ENCODE measurements at regions not wholly inside any gene's neighbourhood (a gene's known extent, or its start where the extent isn't known, plus 50 kb on each side); places are given as distances from the start of the nearest gene placed in this dataset.

DNA sequence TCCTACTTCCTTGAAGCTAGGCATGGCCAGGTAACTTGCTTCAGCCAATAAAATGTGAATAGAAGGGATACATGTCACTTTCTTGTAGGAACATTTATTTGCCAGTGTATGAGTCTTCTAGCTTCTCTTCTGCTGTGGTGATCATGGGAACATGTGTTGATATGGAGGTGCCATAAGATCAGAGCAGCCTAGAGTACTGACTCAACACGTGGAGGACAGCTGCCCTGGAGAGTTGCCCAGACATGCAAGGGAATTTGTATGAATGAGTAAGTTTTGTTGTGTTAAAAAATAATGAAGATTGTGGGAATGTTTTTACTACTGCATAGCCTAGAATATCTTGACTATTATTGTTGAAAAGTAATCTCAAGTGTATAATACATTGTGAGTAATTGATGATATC lies 502.3 kb downstream of the NUF2 start:
- no peak overlapping the region for H3K4me3 ChIP-seq (ENCODE audit: low read length in 2 of 2)
- ATAC-seq (ENCODE audit: low FRiP score) (no peak), DNase-seq (peak in 1 of 2 donors; percentile 46)
- H3K4me1 ChIP-seq (ENCODE audit: control insufficient read depth in 1 of 2, insufficient read depth in 2 of 2, low read length in 2 of 2) = no peaks in the 10 kb centered on the region
- intact Hi-C loops (cut with DNase I) = no loop called here
- peaks cover 4% of the 10 kb centered on the region for H3K9me3 ChIP-seq (ENCODE audit: control insufficient read depth, low read length)
- H3K27ac ChIP-seq (ENCODE audit: low read depth in 1 of 2, low read length in 2 of 2) = no peak overlapping the region
- WGBS, 2 donors = 6% methylated on average over 1 of the region's 1 CpG
- no peaks in the 10 kb centered on the region for H3K36me3 ChIP-seq (ENCODE audit: control insufficient read depth in 1 of 2, insufficient read depth in 2 of 2, low read length in 1 of 2)
- H3K27me3 ChIP-seq (ENCODE audit: control insufficient read depth in 1 of 2, insufficient read depth in 2 of 2, low read length in 1 of 2) = no peaks in the 10 kb centered on the region

DNA sequence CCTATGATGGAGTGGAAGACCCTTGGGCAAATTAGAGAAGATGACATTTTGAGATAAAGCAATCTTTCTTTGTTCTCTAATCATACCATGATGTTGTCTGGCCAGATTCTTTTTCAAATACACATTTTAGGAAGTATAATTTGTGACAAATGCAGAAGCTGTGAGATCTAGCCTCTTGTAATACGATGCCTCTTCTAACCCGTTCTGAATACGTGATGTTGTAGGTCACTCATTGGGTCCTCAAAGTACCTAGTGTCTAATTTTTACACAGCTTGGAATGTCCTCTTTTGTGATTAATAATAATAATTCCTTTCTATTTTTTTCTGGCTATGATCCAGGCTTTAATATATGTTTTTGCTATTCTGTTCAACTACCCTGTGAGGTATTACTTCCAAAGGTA lies 502.7 kb downstream of the NUF2 start:
- Histone ChIP-seq H3K9me3 (ENCODE audit: control insufficient read depth, low read length) (peaks cover 4% of the 10 kb centered on the region), H3K27me3 (ENCODE audit: control insufficient read depth in 1 of 2, insufficient read depth in 2 of 2, low read length in 1 of 2) (no peaks in the 10 kb centered on the region), H3K4me1 (ENCODE audit: control insufficient read depth in 1 of 2, insufficient read depth in 2 of 2, low read length in 2 of 2) (no peaks in the 10 kb centered on the region), H3K4me3 (ENCODE audit: low read length in 2 of 2) (no peak overlapping the region), H3K36me3 (ENCODE audit: control insufficient read depth in 1 of 2, insufficient read depth in 2 of 2, low read length in 1 of 2) (no peaks in the 10 kb centered on the region), H3K27ac (ENCODE audit: low read depth in 1 of 2, low read length in 2 of 2) (no peak overlapping the region)
- no peak for DNase-seq
- intact Hi-C loops (cut with DNase I) = no loop called here
- no peak for ATAC-seq (ENCODE audit: low FRiP score)
- WGBS, 2 donors = 25 to 58% methylated on average over 3 of the region's 3 CpGs

DNA sequence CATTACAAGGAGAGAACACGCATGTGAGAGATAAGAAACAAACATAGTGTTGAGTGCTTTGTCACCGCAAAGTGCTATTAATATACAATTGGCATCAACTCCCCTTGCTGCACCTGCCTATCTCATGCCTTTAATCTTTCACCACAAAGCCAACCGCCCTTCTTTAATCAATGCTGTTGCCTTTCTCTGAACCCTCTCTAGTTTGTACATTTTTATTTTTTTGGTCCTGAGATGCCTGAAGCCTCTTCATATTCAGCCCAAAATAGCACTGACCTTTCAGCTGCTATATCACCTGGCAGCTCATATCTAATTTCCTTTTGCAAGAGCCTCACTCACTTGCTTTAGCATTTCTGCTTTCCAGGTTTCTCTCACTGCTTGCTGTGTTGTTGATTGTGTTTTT lies 504.7 kb downstream of the NUF2 start:
- no peak for ATAC-seq (ENCODE audit: low FRiP score)
- H3K4me1 ChIP-seq (ENCODE audit: control insufficient read depth in 1 of 2, insufficient read depth in 2 of 2, low read length in 2 of 2) = no peaks in the 10 kb centered on the region
- no peaks in the 10 kb centered on the region for H3K36me3 ChIP-seq (ENCODE audit: control insufficient read depth in 1 of 2, insufficient read depth in 2 of 2, low read length in 1 of 2)
- intact Hi-C loops (cut with DNase I) = no loop called here
- H3K4me3 ChIP-seq (ENCODE audit: low read length in 2 of 2) = no peak overlapping the region
- no peak overlapping the region for H3K27ac ChIP-seq (ENCODE audit: low read depth in 1 of 2, low read length in 2 of 2)
- no peaks in the 10 kb centered on the region for H3K27me3 ChIP-seq (ENCODE audit: control insufficient read depth in 1 of 2, insufficient read depth in 2 of 2, low read length in 1 of 2)
- WGBS, 2 donors = 85 to 93% methylated on average over 3 of the region's 3 CpGs
- no peak for DNase-seq
- peaks cover 4% of the 10 kb centered on the region for H3K9me3 ChIP-seq (ENCODE audit: control insufficient read depth, low read length)

DNA sequence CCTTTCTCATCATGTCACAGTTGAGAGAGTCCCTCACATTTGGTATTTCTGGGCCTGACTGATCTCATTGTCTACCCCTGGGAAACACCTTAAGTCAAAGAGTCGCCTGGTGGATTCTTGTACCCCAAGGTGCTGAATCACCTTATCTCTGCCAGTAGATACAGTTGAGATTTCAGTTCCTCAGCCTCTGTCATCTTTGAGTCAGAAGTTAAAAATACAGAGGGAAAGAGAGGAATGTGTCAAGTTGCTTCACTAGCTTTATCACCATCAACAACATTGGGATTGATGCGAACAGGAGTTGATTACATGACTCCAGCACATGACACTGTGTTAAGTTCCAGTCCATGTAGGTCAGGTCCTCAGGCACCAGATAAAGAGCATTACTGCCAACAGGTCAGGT lies 513.0 kb downstream of the NUF2 start:
- intact Hi-C loops (cut with DNase I) = no loop called here
- Histone ChIP-seq H3K36me3 (ENCODE audit: control insufficient read depth in 1 of 2, insufficient read depth in 2 of 2, low read length in 1 of 2) (no peaks in the 10 kb centered on the region), H3K27me3 (ENCODE audit: control insufficient read depth in 1 of 2, insufficient read depth in 2 of 2, low read length in 1 of 2) (no peaks in the 10 kb centered on the region), H3K4me3 (ENCODE audit: low read length in 2 of 2) (no peak overlapping the region), H3K27ac (ENCODE audit: low read depth in 1 of 2, low read length in 2 of 2) (no peak overlapping the region), H3K9me3 (ENCODE audit: control insufficient read depth, low read length) (no peaks in the 10 kb centered on the region), H3K4me1 (ENCODE audit: control insufficient read depth in 1 of 2, insufficient read depth in 2 of 2, low read length in 2 of 2) (no peaks in the 10 kb centered on the region)
- DNase-seq = no peak
- ATAC-seq (ENCODE audit: low FRiP score) = no peak
- WGBS, 2 donors = 91% methylated on average over 2 of the region's 2 CpGs

DNA sequence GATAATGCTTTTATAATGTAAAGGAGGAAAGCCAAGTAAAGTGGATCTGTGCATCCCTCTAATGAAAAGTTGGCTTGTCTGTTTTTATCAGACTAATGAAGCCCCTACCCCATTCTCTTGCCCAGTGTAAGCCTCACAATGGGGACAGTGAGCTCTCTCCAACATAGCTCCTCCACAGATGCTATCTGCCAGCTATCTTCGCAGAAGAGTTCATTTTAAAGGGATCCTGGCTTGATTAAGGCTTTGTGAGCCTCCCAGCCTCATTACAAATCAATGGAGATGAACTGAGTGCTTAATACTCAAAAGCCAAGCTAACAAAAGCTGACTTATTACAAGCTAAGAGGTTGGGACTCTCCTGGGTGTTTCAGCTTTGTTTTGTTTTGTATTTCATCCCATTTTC lies 514.7 kb downstream of the NUF2 start:
- Histone ChIP-seq H3K4me1 (ENCODE audit: control insufficient read depth in 1 of 2, insufficient read depth in 2 of 2, low read length in 2 of 2) (no peaks in the 10 kb centered on the region), H3K27ac (ENCODE audit: low read depth in 1 of 2, low read length in 2 of 2) (no peak overlapping the region), H3K36me3 (ENCODE audit: control insufficient read depth in 1 of 2, insufficient read depth in 2 of 2, low read length in 1 of 2) (no peaks in the 10 kb centered on the region), H3K27me3 (ENCODE audit: control insufficient read depth in 1 of 2, insufficient read depth in 2 of 2, low read length in 1 of 2) (no peaks in the 10 kb centered on the region), H3K9me3 (ENCODE audit: control insufficient read depth, low read length) (no peaks in the 10 kb centered on the region), H3K4me3 (ENCODE audit: low read length in 2 of 2) (no peak overlapping the region)
- DNase-seq = no peak
- intact Hi-C loops (cut with DNase I) = no loop called here
- ATAC-seq (ENCODE audit: low FRiP score) = no peak
- 68 to 85% methylated on average over 1 of the region's 1 CpG for WGBS, 2 donors

DNA sequence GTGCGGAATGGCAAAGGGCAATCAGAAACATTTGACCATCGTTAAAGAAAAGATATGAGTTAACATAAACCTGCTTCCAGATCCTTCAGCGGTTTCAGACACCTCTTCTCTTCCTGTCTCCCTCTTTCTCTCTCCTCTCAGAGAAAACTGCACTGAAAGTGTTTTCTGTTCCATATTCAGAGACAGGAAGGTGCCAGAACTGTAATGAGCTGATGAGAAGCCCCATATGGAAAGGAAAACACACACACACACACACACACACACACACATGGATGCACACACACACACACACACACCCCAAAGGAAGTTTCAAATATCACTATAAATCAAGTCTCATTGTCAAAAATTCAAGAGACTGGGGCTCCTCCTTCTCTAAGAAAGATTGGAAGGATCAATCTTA lies 515.5 kb downstream of the NUF2 start:
- no peaks in the 10 kb centered on the region for H3K4me1 ChIP-seq (ENCODE audit: control insufficient read depth in 1 of 2, insufficient read depth in 2 of 2, low read length in 2 of 2)
- no peaks in the 10 kb centered on the region for H3K27me3 ChIP-seq (ENCODE audit: control insufficient read depth in 1 of 2, insufficient read depth in 2 of 2, low read length in 1 of 2)
- ATAC-seq (ENCODE audit: low FRiP score) (no peak), DNase-seq (no peak)
- WGBS, 2 donors = 73 to 75% methylated on average over 3 of the region's 3 CpGs
- no peaks in the 10 kb centered on the region for H3K36me3 ChIP-seq (ENCODE audit: control insufficient read depth in 1 of 2, insufficient read depth in 2 of 2, low read length in 1 of 2)
- intact Hi-C loops (cut with DNase I) = no loop called here
- H3K9me3 ChIP-seq (ENCODE audit: control insufficient read depth, low read length) = no peaks in the 10 kb centered on the region
- no peak overlapping the region for H3K4me3 ChIP-seq (ENCODE audit: low read length in 2 of 2)
- H3K27ac ChIP-seq (ENCODE audit: low read depth in 1 of 2, low read length in 2 of 2) = no peak overlapping the region

DNA sequence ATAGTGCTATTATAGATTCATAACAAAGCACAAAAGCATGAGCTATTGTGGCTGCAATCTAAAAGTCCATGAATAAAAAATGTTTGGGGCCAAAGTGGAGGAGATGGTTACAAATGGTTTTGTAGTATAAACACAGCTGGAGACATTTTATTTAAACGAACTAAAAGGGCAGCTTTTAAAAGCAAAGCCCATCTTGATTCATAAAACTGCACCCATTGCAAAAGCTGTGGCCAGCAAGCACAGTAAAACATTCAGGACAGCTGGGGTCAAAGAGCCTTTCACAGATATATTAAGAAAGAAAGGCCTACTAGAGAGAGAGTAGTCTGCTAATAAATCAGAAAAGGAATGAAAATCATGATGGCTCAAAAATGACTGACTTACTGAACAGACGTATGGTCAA lies 520.8 kb downstream of the NUF2 start:
- Histone ChIP-seq H3K36me3 (ENCODE audit: control insufficient read depth in 1 of 2, insufficient read depth in 2 of 2, low read length in 1 of 2) (no peaks in the 10 kb centered on the region), H3K4me3 (ENCODE audit: low read length in 2 of 2) (no peak overlapping the region), H3K27me3 (ENCODE audit: control insufficient read depth in 1 of 2, insufficient read depth in 2 of 2, low read length in 1 of 2) (no peaks in the 10 kb centered on the region), H3K4me1 (ENCODE audit: control insufficient read depth in 1 of 2, insufficient read depth in 2 of 2, low read length in 2 of 2) (no peaks in the 10 kb centered on the region), H3K9me3 (ENCODE audit: control insufficient read depth, low read length) (no peaks in the 10 kb centered on the region), H3K27ac (ENCODE audit: low read depth in 1 of 2, low read length in 2 of 2) (no peak overlapping the region)
- 37 to 50% methylated on average over 2 of the region's 2 CpGs for WGBS, 2 donors
- intact Hi-C loops (cut with DNase I) = no loop called here
- ATAC-seq (ENCODE audit: low FRiP score) = no peak
- DNase-seq = no peak

DNA sequence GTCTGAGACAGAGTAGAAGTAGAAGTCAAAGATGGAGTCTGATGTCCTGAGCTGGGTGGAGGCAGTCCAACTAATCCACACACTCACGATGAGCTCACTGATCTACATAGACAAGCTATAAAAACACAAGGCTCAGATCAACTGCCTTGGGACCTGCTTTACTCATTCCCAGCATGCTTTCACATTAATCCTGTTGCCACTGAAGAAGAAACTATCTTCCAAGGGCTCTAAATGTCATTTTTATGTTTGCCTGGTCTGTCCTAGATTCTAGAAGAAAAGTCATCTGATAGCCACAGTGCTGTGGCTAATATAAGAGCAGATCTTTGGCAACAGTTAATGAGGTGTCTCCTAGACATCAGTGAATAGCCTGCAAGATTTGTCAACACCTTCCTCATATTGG lies 522.7 kb downstream of the NUF2 start:
- H3K4me1 ChIP-seq (ENCODE audit: control insufficient read depth in 1 of 2, insufficient read depth in 2 of 2, low read length in 2 of 2) = no peaks in the 10 kb centered on the region
- WGBS, 2 donors = 7 to 13% methylated on average over 1 of the region's 1 CpG
- ATAC-seq (ENCODE audit: low FRiP score) = no peak
- H3K36me3 ChIP-seq (ENCODE audit: control insufficient read depth in 1 of 2, insufficient read depth in 2 of 2, low read length in 1 of 2) = no peaks in the 10 kb centered on the region
- H3K27ac ChIP-seq (ENCODE audit: low read depth in 1 of 2, low read length in 2 of 2) = no peak overlapping the region
- intact Hi-C loops (cut with DNase I) = no loop called here
- H3K27me3 ChIP-seq (ENCODE audit: control insufficient read depth in 1 of 2, insufficient read depth in 2 of 2, low read length in 1 of 2) = no peaks in the 10 kb centered on the region
- no peak for DNase-seq
- no peaks in the 10 kb centered on the region for H3K9me3 ChIP-seq (ENCODE audit: control insufficient read depth, low read length)
- H3K4me3 ChIP-seq (ENCODE audit: low read length in 2 of 2) = no peak overlapping the region

DNA sequence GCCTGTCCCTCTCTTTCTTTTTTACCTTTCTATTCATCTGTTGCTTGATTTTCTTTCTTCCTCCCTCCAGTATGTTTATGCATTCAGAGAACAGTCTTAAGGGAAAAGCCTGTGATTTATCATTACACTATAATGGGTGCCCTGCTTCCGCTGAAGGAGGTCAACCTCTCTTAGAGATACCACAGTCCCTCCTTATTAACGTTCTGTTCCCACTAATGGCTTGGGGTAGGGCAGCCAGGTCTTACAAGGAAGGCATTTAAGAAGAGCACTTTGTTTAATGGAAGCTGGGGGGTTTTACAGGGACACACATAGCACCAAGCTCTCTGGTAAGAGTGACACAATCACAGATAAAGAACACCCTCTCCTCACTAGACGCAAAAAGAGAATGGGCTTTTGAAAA lies 523.5 kb downstream of the NUF2 start:
- H3K4me3 ChIP-seq (ENCODE audit: low read length in 2 of 2) = no peak overlapping the region
- 54 to 69% methylated on average over 3 of the region's 3 CpGs for WGBS, 2 donors
- no peaks in the 10 kb centered on the region for H3K36me3 ChIP-seq (ENCODE audit: control insufficient read depth in 1 of 2, insufficient read depth in 2 of 2, low read length in 1 of 2)
- ATAC-seq (ENCODE audit: low FRiP score) = no peak
- H3K4me1 ChIP-seq (ENCODE audit: control insufficient read depth in 1 of 2, insufficient read depth in 2 of 2, low read length in 2 of 2) = no peaks in the 10 kb centered on the region
- intact Hi-C loops (cut with DNase I) = no loop called here
- H3K27ac ChIP-seq (ENCODE audit: low read depth in 1 of 2, low read length in 2 of 2) = no peak overlapping the region
- H3K27me3 ChIP-seq (ENCODE audit: control insufficient read depth in 1 of 2, insufficient read depth in 2 of 2, low read length in 1 of 2) = no peaks in the 10 kb centered on the region
- no peaks in the 10 kb centered on the region for H3K9me3 ChIP-seq (ENCODE audit: control insufficient read depth, low read length)
- no peak for DNase-seq
